Calu3 (cell line): ENCODE measurements at regions not wholly inside any gene's neighbourhood (a gene's known extent, or its start where the extent isn't known, plus 50 kb on each side); places are given as distances from the start of the nearest gene placed in this dataset.

ENCODE experiments used
- BruUV-seq: library from RNA; stranded (reverse); fragments of 400-500 nt; replicated peaks from 2 replicates; lab custom pipeline; 2021; lab: Mats Ljungman, UMichigan
- CTCF ChIA-PET: fragments of 300-600 bp; sonication (Branson Sonifier 250); formaldehyde crosslinking; loops from one replicate; lab custom pipeline; 2022; ENCODE audit warnings: antibody characterized with exemption; lab: Charles Lee
- DNase-seq: peaks from one replicate; pipeline ENCODE4 v3.0.0; 2022
- H3K27ac Mint-ChIP-seq: one replicate; pipeline ENCODE4 v1.8.0; 2022; ENCODE audit warnings: mixed read lengths; ENCODE audit not compliant: unreplicated experiment
- H3K27me3 Mint-ChIP-seq: one replicate; pipeline ENCODE4 v1.8.0; 2022; ENCODE audit warnings: mixed read lengths; ENCODE audit not compliant: unreplicated experiment
- H3K36me3 Mint-ChIP-seq: one replicate; pipeline ENCODE4 v1.8.0; 2022; ENCODE audit warnings: mild to moderate bottlenecking, moderate library complexity, mixed read lengths; ENCODE audit not compliant: insufficient read depth, unreplicated experiment
- H3K4me1 Mint-ChIP-seq: one replicate; pipeline ENCODE4 v1.8.0; 2022; ENCODE audit warnings: mild to moderate bottlenecking, low read depth, mixed read lengths; ENCODE audit not compliant: unreplicated experiment
- H3K4me3 Mint-ChIP-seq: one replicate; pipeline ENCODE4 v1.8.0; 2022; ENCODE audit warnings: mild to moderate bottlenecking, low read depth, moderate library complexity, mixed read lengths; ENCODE audit not compliant: unreplicated experiment
- H3K9me3 Mint-ChIP-seq: one replicate; pipeline ENCODE4 v1.8.0; 2022; ENCODE audit warnings: low read depth, mixed read lengths; ENCODE audit not compliant: unreplicated experiment
- CTCF ChIP-seq: fragments of 200-600 bp; IDR thresholded peaks from one replicate; pipeline ENCODE4 v1.8.0; 2022; ENCODE audit warnings: antibody characterized with exemption; ENCODE audit not compliant: unreplicated experiment
- intact Hi-C: fragments of 100-400 bp; cut with micrococcal nuclease; formaldehyde crosslinking; loops from one replicate; pipeline ENCODE4 v1.10.0; 2022; ENCODE audit not compliant: unreplicated experiment

- CTCF ChIA-PET = interaction anchor here (0.7 kb wide), 1 partner anchor 28 kb away, joined by 3 read pairs; no protein-coding TSS in a partner anchor
- no peak overlapping the region for H3K4me3 Mint-ChIP-seq
- DNase-seq = no peak
- intact Hi-C loops = no loop called here
- H3K36me3 Mint-ChIP-seq = no peaks in the 10 kb centered on the region
- no peak for TF ChIP-seq CTCF
- no TSS peak for BruUV-seq
- no peak overlapping the region for H3K27ac Mint-ChIP-seq
- H3K9me3 Mint-ChIP-seq = no peaks in the 10 kb centered on the region
- H3K27me3 Mint-ChIP-seq = no peaks in the 10 kb centered on the region
- H3K4me1 Mint-ChIP-seq = no peaks in the 10 kb centered on the region
Measured at GRCh38 chr1:216805233-216805632, 82.0 kb upstream of the ESRRG start.

GRCh38 chr1:216804111-216804510 is 80.9 kb upstream of the ESRRG start:
- no peak for TF ChIP-seq CTCF
- H3K4me1 Mint-ChIP-seq = no peaks in the 10 kb centered on the region
- no peak overlapping the region for H3K27ac Mint-ChIP-seq
- H3K36me3 Mint-ChIP-seq = no peaks in the 10 kb centered on the region
- no peaks in the 10 kb centered on the region for H3K9me3 Mint-ChIP-seq
- no peaks in the 10 kb centered on the region for H3K27me3 Mint-ChIP-seq
- BruUV-seq = no TSS peak
- DNase-seq = no peak
- H3K4me3 Mint-ChIP-seq = no peak overlapping the region
- intact Hi-C loops = no loop called here
- CTCF ChIA-PET = no interaction called here

GRCh38 chr1:216794586-216794985 is 71.4 kb upstream of the ESRRG start:
- intact Hi-C loops = no loop called here
- BruUV-seq = no TSS peak
- no peaks in the 10 kb centered on the region for H3K36me3 Mint-ChIP-seq
- H3K9me3 Mint-ChIP-seq = no peaks in the 10 kb centered on the region
- no peak overlapping the region for H3K4me3 Mint-ChIP-seq
- CTCF ChIA-PET = no interaction called here
- no peak overlapping the region for H3K27ac Mint-ChIP-seq
- no peaks in the 10 kb centered on the region for H3K27me3 Mint-ChIP-seq
- TF ChIP-seq CTCF = no peak
- DNase-seq = no peak
- no peaks in the 10 kb centered on the region for H3K4me1 Mint-ChIP-seq

- H3K27ac Mint-ChIP-seq = no peak overlapping the region
Measured at GRCh38 chr1:216793973-216794372, 70.7 kb upstream of the ESRRG start.

More at GRCh38 chr1:216793973-216794372, 70.7 kb upstream of the ESRRG start:
- CTCF ChIA-PET = interaction anchor here (0.7 kb wide), 1 partner anchor 551 kb away, joined by 3 read pairs; no protein-coding TSS in a partner anchor
- TF ChIP-seq CTCF = no peak
- no TSS peak for BruUV-seq
- no peak for DNase-seq
- Mint-ChIP-seq H3K9me3 (no peaks in the 10 kb centered on the region), H3K36me3 (no peaks in the 10 kb centered on the region), H3K4me3 (no peak overlapping the region), H3K4me1 (no peaks in the 10 kb centered on the region), H3K27me3 (no peaks in the 10 kb centered on the region)
- intact Hi-C loops = no loop called here
